ENCODE measurements at regions not wholly inside any gene's neighbourhood (a gene's known extent, or its start where the extent isn't known, plus 50 kb on each side); places are given as distances from the start of the nearest gene placed in this dataset.
"Not testable (repeated sequence)": the region's sequence is repeated elsewhere in the genome, so short reads cannot be mapped to it uniquely, and the experiment has no call there.

DNA sequence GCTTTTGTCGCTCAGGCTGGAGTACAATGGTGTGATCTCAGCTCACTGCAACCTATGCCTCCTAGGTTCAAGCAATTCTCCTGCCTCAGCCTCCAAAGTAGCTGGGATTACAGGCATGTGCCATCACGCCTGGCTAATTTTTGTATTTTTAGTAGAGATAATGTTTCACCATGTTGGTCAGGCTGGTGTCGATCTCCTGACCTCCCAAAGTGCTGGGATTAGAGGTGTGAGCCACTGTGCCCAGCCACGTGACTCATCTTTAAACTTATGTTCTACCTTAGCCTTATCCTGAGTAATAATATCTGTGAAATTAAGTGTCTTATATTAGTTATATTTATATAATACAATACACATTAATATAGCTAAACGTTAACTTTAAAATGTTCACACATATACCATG is 101.2 kb upstream of the CADM1 start:
- TF ChIP-seq RAD21 (conservative IDR thresholded peaks at IDR 0.05); EZH2 (IDR thresholded peaks at IDR 0.05; ENCODE audit: borderline replicate concordance, insufficient read depth, low read length, poor library complexity, severe bottlenecking); EP300 (conservative IDR thresholded peaks at IDR 0.05; ENCODE audit: poor library complexity, severe bottlenecking): not testable (repeated sequence)
- TF ChIP-seq, protein P1, sequence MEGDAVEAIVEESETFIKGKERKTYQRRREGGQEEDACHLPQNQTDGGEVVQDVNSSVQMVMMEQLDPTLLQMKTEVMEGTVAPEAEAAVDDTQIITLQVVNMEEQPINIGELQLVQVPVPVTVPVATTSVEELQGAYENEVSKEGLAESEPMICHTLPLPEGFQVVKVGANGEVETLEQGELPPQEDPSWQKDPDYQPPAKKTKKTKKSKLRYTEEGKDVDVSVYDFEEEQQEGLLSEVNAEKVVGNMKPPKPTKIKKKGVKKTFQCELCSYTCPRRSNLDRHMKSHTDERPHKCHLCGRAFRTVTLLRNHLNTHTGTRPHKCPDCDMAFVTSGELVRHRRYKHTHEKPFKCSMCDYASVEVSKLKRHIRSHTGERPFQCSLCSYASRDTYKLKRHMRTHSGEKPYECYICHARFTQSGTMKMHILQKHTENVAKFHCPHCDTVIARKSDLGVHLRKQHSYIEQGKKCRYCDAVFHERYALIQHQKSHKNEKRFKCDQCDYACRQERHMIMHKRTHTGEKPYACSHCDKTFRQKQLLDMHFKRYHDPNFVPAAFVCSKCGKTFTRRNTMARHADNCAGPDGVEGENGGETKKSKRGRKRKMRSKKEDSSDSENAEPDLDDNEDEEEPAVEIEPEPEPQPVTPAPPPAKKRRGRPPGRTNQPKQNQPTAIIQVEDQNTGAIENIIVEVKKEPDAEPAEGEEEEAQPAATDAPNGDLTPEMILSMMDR (IDR thresholded peaks at IDR 0.05; ENCODE audit: poor library complexity, severe bottlenecking) = not testable (repeated sequence)

All from neural cell (in vitro differentiated cells).